Neural progenitor cell (in vitro differentiated cells): ENCODE measurements at regions not wholly inside any gene's neighbourhood (a gene's known extent, or its start where the extent isn't known, plus 50 kb on each side); places are given as distances from the start of the nearest gene placed in this dataset.

Experiments
- EZH2 ChIP-seq: fragments of 200-600 bp; sonication (generic); IDR thresholded peaks from 2 replicates; pipeline ENCODE4 v1.6.1; 2017; ENCODE audit warnings: antibody characterized with exemption, mild to moderate bottlenecking, moderate library complexity
- EZH2phosphoT487 ChIP-seq: fragments of 200-600 bp; sonication (generic); IDR thresholded peaks from 2 replicates; pipeline ENCODE4 v1.6.1; 2017; ENCODE audit warnings: antibody characterized with exemption
- TF ChIP-seq, protein P1 (sequence below): fragments of 200-600 bp; sonication (generic); IDR thresholded peaks from 2 replicates; pipeline ENCODE4 v1.5.1; 2017; ENCODE audit warnings: antibody characterized with exemption, mild to moderate bottlenecking

DNA sequence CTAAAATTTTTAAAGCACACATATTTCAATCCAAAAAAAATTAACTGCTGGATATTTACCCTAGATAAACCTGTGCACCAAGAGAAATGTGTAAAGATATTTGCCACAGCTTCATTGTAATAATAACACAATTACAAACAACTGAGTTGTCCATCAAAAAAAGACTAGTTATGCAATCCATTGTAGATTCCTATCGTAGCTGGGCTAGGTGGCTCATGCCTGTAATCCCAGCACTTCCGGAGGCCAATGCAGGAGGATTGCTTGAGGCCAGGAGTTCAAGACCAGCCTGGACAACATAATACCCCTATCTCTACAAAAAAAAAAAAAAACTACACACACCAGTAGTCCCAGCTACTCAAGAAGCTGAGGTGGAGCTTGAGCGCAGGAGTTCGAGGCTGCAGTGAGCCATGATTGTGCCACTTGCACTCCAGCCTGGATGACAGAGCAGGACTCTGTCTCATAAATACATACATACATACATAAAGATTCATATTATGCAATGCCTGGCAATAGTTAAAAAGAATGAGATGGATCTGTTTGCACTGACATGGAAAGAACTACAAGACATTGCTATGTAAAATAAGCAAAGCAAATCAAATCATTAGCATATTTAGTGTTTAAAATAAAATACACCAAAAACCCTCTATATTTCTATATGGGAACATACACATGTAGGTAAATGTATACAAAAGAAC is 56.5 kb upstream of the CCDC28A start:
- TF ChIP-seq, protein P1, sequence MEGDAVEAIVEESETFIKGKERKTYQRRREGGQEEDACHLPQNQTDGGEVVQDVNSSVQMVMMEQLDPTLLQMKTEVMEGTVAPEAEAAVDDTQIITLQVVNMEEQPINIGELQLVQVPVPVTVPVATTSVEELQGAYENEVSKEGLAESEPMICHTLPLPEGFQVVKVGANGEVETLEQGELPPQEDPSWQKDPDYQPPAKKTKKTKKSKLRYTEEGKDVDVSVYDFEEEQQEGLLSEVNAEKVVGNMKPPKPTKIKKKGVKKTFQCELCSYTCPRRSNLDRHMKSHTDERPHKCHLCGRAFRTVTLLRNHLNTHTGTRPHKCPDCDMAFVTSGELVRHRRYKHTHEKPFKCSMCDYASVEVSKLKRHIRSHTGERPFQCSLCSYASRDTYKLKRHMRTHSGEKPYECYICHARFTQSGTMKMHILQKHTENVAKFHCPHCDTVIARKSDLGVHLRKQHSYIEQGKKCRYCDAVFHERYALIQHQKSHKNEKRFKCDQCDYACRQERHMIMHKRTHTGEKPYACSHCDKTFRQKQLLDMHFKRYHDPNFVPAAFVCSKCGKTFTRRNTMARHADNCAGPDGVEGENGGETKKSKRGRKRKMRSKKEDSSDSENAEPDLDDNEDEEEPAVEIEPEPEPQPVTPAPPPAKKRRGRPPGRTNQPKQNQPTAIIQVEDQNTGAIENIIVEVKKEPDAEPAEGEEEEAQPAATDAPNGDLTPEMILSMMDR: no peak
- no peak for TF ChIP-seq EZH2
- no peak for TF ChIP-seq EZH2phosphoT487
